ENCODE measurements at regions not wholly inside any gene's neighbourhood (a gene's known extent, or its start where the extent isn't known, plus 50 kb on each side); places are given as distances from the start of the nearest gene placed in this dataset.

GRCh38 chr1:239870194-239870593 lies 221.5 kb upstream of the FMN2 start:
- ChIA-PET POLR2A (no interaction called here), CTCF (no interaction called here)
- no peak for ATAC-seq (ENCODE audit: low read depth)
- H3K4me1 Mint-ChIP-seq, result no peaks in the 10 kb centered on the region
- H3K4me3 Mint-ChIP-seq, result no peak overlapping the region
- TF ChIP-seq CTCF (IDR thresholded peaks at IDR 0.05), result no peak
- DNase-seq, result no peak
- no peaks in the 10 kb centered on the region for H3K27me3 Mint-ChIP-seq
- H3K9me3 Mint-ChIP-seq, result peaks cover 2% of the 10 kb centered on the region
- no peak overlapping the region for H3K27ac Mint-ChIP-seq
- intact Hi-C loops (cut with micrococcal nuclease), result no loop called here
- H3K36me3 Mint-ChIP-seq (ENCODE audit: low read depth), result no peaks in the 10 kb centered on the region

GRCh38 chr1:239872626-239873025 lies 219.1 kb upstream of the FMN2 start:
- no peaks in the 10 kb centered on the region for H3K4me1 Mint-ChIP-seq
- intact Hi-C loops (cut with micrococcal nuclease), result no loop called here
- DNase-seq (no peak), ATAC-seq (ENCODE audit: low read depth) (no peak)
- no peak overlapping the region for H3K27ac Mint-ChIP-seq
- no peak overlapping the region for H3K4me3 Mint-ChIP-seq
- no peaks in the 10 kb centered on the region for H3K36me3 Mint-ChIP-seq (ENCODE audit: low read depth)
- ChIA-PET POLR2A (no interaction called here), CTCF (no interaction called here)
- peaks cover 2% of the 10 kb centered on the region for H3K9me3 Mint-ChIP-seq
- no peak for TF ChIP-seq CTCF (IDR thresholded peaks at IDR 0.05)
- no peaks in the 10 kb centered on the region for H3K27me3 Mint-ChIP-seq

GRCh38 chr1:239874831-239875230 lies 216.9 kb upstream of the FMN2 start:
- ChIA-PET POLR2A (no interaction called here), CTCF (no interaction called here)
- no peaks in the 10 kb centered on the region for H3K36me3 Mint-ChIP-seq (ENCODE audit: low read depth)
- intact Hi-C loops (cut with micrococcal nuclease), result no loop called here
- ATAC-seq (ENCODE audit: low read depth), result no peak
- H3K27ac Mint-ChIP-seq, result no peak overlapping the region
- no peaks in the 10 kb centered on the region for H3K9me3 Mint-ChIP-seq
- no peaks in the 10 kb centered on the region for H3K27me3 Mint-ChIP-seq
- H3K4me3 Mint-ChIP-seq, result no peak overlapping the region
- no peak for TF ChIP-seq CTCF (IDR thresholded peaks at IDR 0.05)
- DNase-seq, result no peak
- no peaks in the 10 kb centered on the region for H3K4me1 Mint-ChIP-seq

- no peak for DNase-seq
- CTCF ChIA-PET, result no interaction called here
These were observed 212.1 kb upstream of the FMN2 start for GRCh38 chr1:239879321-239880170.

GRCh38 chr1:239882967-239883366 lies 208.7 kb upstream of the FMN2 start:
- ATAC-seq (ENCODE audit: low read depth) (no peak), DNase-seq (no peak)
- Mint-ChIP-seq H3K9me3 (no peaks in the 10 kb centered on the region), H3K36me3 (ENCODE audit: low read depth) (no peaks in the 10 kb centered on the region), H3K27ac (no peak overlapping the region), H3K27me3 (no peaks in the 10 kb centered on the region), H3K4me3 (no peak overlapping the region), H3K4me1 (no peaks in the 10 kb centered on the region)
- ChIA-PET POLR2A (no interaction called here), CTCF (no interaction called here)
- TF ChIP-seq CTCF (IDR thresholded peaks at IDR 0.05), result no peak
- intact Hi-C loops (cut with micrococcal nuclease), result no loop called here

More at GRCh38 chr1:239879321-239880170, 212.1 kb upstream of the FMN2 start:
- Mint-ChIP-seq H3K27me3 (no peaks in the 10 kb centered on the region), H3K4me1 (no peaks in the 10 kb centered on the region), H3K9me3 (no peaks in the 10 kb centered on the region), H3K27ac (no peak overlapping the region), H3K4me3 (no peak overlapping the region), H3K36me3 (ENCODE audit: low read depth) (no peaks in the 10 kb centered on the region)
- intact Hi-C loops (cut with micrococcal nuclease), result no loop called here
- ATAC-seq (ENCODE audit: low read depth), result no peak
- TF ChIP-seq CTCF (IDR thresholded peaks at IDR 0.05), result no peak
- POLR2A ChIA-PET, result no interaction called here

Data from activated B cell treated with CpG ODN at 0.5 μM for 24 hours (primary cell).